ENCODE measurements at regions not wholly inside any gene's neighbourhood (a gene's known extent, or its start where the extent isn't known, plus 50 kb on each side); places are given as distances from the start of the nearest gene placed in this dataset.

DNA sequence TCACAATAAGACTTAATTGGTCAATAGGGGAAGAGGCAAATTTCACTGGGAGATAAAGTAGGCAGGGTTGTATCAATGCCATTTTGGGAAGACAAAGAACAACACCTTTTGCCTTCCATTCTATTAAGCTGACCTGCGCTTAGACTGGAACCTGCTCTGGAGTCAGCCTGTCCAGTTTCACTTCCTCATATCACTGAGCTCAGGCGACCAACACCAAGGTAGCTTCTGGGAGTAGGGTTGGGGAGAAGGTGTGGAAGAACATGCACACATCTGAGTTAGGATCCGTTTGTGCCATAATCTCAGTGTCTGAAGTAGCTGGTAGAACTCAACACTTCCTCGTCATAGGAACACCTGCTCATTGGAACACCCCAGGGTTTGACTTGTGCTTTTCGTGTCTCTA, 527.4 kb upstream of the IGFBP3 start:
- H3K14ac ChIP-seq (ENCODE audit: insufficient read length) = no peak overlapping the region
- no peaks in the 10 kb centered on the region for H3K23me2 ChIP-seq (ENCODE audit: low read depth, low read length)
- ChIA-PET CTCF (ENCODE audit: partially characterized antibody) (no interaction called here), POLR2A (ENCODE audit: partially characterized antibody) (no interaction called here)
- H4K20me1 ChIP-seq (replicated peaks in 1 of 2; ENCODE audit: control insufficient read depth in 1 of 2, insufficient read depth in 2 of 2, low read length in 2 of 2) = no peaks in the 10 kb centered on the region
- no peaks in the 10 kb centered on the region; a peak in 1 of 4 replicates for H3K9me3 ChIP-seq (ENCODE audit: insufficient read depth in 2 of 2, low read depth in 1 of 2, low read length in 1 of 2)
- H3K4me1 ChIP-seq (replicated peaks in 1 of 4; ENCODE audit: control insufficient read depth in 3 of 4, insufficient read depth in 4 of 4, low read length in 3 of 4) = no peaks in the 10 kb centered on the region
- H3K27ac ChIP-seq (ENCODE audit: low read depth, low read length) = no peak overlapping the region
- H2BK15ac ChIP-seq (ENCODE audit: low read length) = no peak overlapping the region
- no peak overlapping the region for H2AFZ ChIP-seq (ENCODE audit: low read length)
- H3K36me3 ChIP-seq (ENCODE audit: control insufficient read depth in 2 of 4, insufficient read depth in 4 of 4, low read length in 3 of 4) = no peaks in the 10 kb centered on the region
- H3K4me3 ChIP-seq (ENCODE audit: extremely low read depth in 1 of 4, insufficient read depth in 2 of 4, low read depth in 3 of 4, low read length in 4 of 4) = no peak overlapping the region
- H4K5ac ChIP-seq (ENCODE audit: insufficient read length, low read depth, low read length) = no peak overlapping the region
- H3K79me2 ChIP-seq (ENCODE audit: control insufficient read depth in 1 of 2, insufficient read depth in 2 of 2, low read length in 2 of 2) = no peaks in the 10 kb centered on the region
- no peak overlapping the region for H3K4ac ChIP-seq (replicated peaks; ENCODE audit: insufficient read length, low read depth, low read length)
- no peak overlapping the region for H3K9ac ChIP-seq (replicated peaks in 1 of 4; ENCODE audit: extremely low read depth in 1 of 4, low read depth in 3 of 4, low read length in 3 of 4)
- no peak overlapping the region for H2BK5ac ChIP-seq (ENCODE audit: low read depth, low read length)
- H3K23ac ChIP-seq (ENCODE audit: insufficient read length) = no peak overlapping the region
- H4K91ac ChIP-seq (replicated peaks; ENCODE audit: insufficient read length, low read length) = no peak overlapping the region
- no peak overlapping the region for H3K4me2 ChIP-seq (ENCODE audit: insufficient read depth in 1 of 2, low read depth in 2 of 2, low read length in 2 of 2)
- DNase-seq (ENCODE audit: low read depth in 1 of 2, low spot score in 2 of 2) (no peak), FAIRE-seq (no peak)
- H2BK120ac ChIP-seq (replicated peaks; ENCODE audit: low read depth, low read length) = no peak overlapping the region
- no peak overlapping the region for H4K8ac ChIP-seq (ENCODE audit: extremely low read depth, insufficient read depth, low read length)
- H3K27me3 ChIP-seq (replicated peaks in 1 of 4; ENCODE audit: control insufficient read depth in 3 of 4, extremely low read depth in 1 of 4, insufficient read depth in 3 of 4, low read length in 3 of 4) = no peaks in the 10 kb centered on the region
- H2BK20ac ChIP-seq (ENCODE audit: low read length) = no peak overlapping the region
- no peak overlapping the region for H2BK12ac ChIP-seq (ENCODE audit: low read depth, low read length)
- WGBS, 2 experiments (ENCODE audit: extremely low coverage in 1 of 2, insufficient coverage in 1 of 2, insufficient read length in 1 of 2, insufficient replicate concordance in 2 of 2, low coverage in 1 of 2, low lambda C conversion rate in 2 of 2, missing lambda C conversion rate in 1 of 2) = 96% methylated on average over 5 of the region's 5 CpGs; no CpG with 5 or more reads in 1 of the 2 experiments
- no peaks in the 10 kb centered on the region for H3K79me1 ChIP-seq (ENCODE audit: low read depth, low read length)
- H3K56ac ChIP-seq (replicated peaks; ENCODE audit: insufficient read length, low read depth, low read length) = no peak overlapping the region
- H2AK5ac ChIP-seq (ENCODE audit: low read depth, low read length) = no peak overlapping the region
- no peak overlapping the region for H3K18ac ChIP-seq (ENCODE audit: extremely low read depth, low read length)
- TF ChIP-seq CTBP2 (IDR thresholded peaks at IDR 0.05; ENCODE audit: borderline replicate concordance, insufficient read depth, insufficient read length, low read length) = no peak
- TF ChIP-seq BACH1 (IDR thresholded peaks at IDR 0.05; ENCODE audit: low read length) = no peak
- no peak for TF ChIP-seq ASH2L (IDR thresholded peaks at IDR 0.05; ENCODE audit: low read length)
- TF ChIP-seq CREB1 (IDR thresholded peaks at IDR 0.05) = no peak
- no peak for TF ChIP-seq SIRT6 (IDR thresholded peaks at IDR 0.05; ENCODE audit: low read length)
- TF ChIP-seq RBBP5 (IDR thresholded peaks at IDR 0.05; ENCODE audit: borderline replicate concordance, low read depth, low read length) = no peak
- no peak for TF ChIP-seq RFX5 (IDR thresholded peaks at IDR 0.05; ENCODE audit: borderline replicate concordance, low read depth, low read length)

Measured in H1 (cell line).